Stimulated activated effector memory CD8-positive, alpha-beta T cell treated with anti-CD3 and anti-CD28 coated beads, Interleukin-12 subunit alpha, Interleukin-12 subunit beta, amount 100 ng/mL, for 72 hours (primary cell): ENCODE measurements at regions not wholly inside any gene's neighbourhood (a gene's known extent, or its start where the extent isn't known, plus 50 kb on each side); places are given as distances from the start of the nearest gene placed in this dataset.

Experiments used
- ATAC-seq: fragments of 150-1000 bp; cut with Tn5 transposase; 2 replicates; pipeline ENCODE4 v1.10.0; 2021
- DNase-seq, 2 donors: peaks; one replicate each; pipeline ENCODE4 v3.0.0; 2021 to 2022; ENCODE audit warnings: low spot score in 2 of 2
- H3K27ac Mint-ChIP-seq: one replicate; pipeline ENCODE4 v1.8.0; 2022; ENCODE audit warnings: mild to moderate bottlenecking, mixed read lengths
- H3K36me3 Mint-ChIP-seq: one replicate; pipeline ENCODE4 v1.8.0; 2022; ENCODE audit warnings: mild to moderate bottlenecking, mixed read lengths
- H3K4me1 Mint-ChIP-seq: one replicate; pipeline ENCODE4 v1.8.0; 2022; ENCODE audit warnings: mixed read lengths
- H3K4me3 Mint-ChIP-seq: one replicate; pipeline ENCODE4 v1.8.0; 2022; ENCODE audit warnings: mild to moderate bottlenecking, mixed read lengths
- H3K9me3 Mint-ChIP-seq: one replicate; pipeline ENCODE4 v1.8.0; 2022; ENCODE audit warnings: mixed read lengths

DNA sequence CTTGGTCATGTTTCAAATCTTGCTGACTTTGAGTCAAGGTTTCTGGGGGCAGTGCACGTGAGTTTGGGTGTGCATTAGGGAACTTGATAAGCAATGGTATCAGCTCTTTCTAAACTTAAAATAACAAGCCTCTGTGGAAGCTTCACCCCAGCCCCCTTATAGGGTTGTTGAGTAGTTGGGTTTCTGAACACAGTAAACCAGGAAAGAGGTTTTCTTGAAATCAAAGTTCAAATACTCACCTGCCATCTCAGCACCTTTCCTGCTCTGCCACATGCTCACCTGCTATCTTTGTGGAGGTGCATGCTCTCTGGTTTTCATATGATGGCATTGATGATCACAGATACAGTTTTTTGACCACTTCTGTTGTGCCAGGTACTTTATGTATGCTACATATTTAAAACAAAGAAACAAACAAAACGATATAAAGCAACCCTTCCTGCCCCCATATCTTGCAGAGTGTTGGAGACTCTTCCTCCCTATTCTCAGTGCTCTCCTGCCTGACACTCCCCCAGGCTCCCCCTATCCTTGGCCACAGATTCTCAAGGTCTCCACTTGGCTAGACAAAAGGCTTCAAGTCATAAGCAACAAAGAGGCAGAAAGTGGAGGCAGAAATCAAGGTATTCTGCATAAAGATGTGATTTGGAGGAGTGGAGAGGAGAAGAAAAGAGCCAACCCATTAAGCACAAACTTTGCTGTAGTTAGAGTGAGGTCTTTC is 360.6 kb downstream of the CYRIA start:
- ATAC-seq: no peak
- no peak for DNase-seq
- H3K4me1 Mint-ChIP-seq: peaks cover 6% of the 10 kb centered on the region
- H3K36me3 Mint-ChIP-seq: no peaks in the 10 kb centered on the region
- no peak overlapping the region for H3K4me3 Mint-ChIP-seq
- H3K9me3 Mint-ChIP-seq: peaks cover 12% of the 10 kb centered on the region
- H3K27ac Mint-ChIP-seq: no peak overlapping the region

GRCh38 chr2:16303761-16304160 is 361.9 kb downstream of the CYRIA start:
- peaks cover 12% of the 10 kb centered on the region for H3K9me3 Mint-ChIP-seq
- no peak overlapping the region for H3K27ac Mint-ChIP-seq
- ATAC-seq (no peak), DNase-seq (no peak)
- peaks cover 6% of the 10 kb centered on the region for H3K4me1 Mint-ChIP-seq
- no peak overlapping the region for H3K4me3 Mint-ChIP-seq
- H3K36me3 Mint-ChIP-seq: no peaks in the 10 kb centered on the region

DNA sequence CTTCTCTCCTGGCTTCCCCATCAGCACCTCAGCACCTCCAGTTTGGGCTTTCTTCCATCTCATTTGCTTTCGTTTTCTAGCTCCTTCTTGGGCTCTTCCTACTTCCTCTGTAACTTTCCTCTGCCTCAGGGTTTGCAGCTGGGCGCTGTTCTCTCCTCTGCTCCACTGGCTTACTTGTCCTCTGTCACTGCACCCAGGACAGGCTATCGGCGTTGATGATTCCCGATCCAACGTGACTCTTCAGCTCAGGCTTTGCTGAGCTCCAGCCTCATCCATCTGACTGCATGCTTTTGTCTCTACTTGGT is 362.4 kb downstream of the CYRIA start:
- Mint-ChIP-seq H3K4me1 (peaks cover 6% of the 10 kb centered on the region), H3K27ac (no peak overlapping the region), H3K4me3 (no peak overlapping the region), H3K9me3 (peaks cover 12% of the 10 kb centered on the region), H3K36me3 (no peaks in the 10 kb centered on the region)
- DNase-seq (no peak), ATAC-seq (no peak)

DNA sequence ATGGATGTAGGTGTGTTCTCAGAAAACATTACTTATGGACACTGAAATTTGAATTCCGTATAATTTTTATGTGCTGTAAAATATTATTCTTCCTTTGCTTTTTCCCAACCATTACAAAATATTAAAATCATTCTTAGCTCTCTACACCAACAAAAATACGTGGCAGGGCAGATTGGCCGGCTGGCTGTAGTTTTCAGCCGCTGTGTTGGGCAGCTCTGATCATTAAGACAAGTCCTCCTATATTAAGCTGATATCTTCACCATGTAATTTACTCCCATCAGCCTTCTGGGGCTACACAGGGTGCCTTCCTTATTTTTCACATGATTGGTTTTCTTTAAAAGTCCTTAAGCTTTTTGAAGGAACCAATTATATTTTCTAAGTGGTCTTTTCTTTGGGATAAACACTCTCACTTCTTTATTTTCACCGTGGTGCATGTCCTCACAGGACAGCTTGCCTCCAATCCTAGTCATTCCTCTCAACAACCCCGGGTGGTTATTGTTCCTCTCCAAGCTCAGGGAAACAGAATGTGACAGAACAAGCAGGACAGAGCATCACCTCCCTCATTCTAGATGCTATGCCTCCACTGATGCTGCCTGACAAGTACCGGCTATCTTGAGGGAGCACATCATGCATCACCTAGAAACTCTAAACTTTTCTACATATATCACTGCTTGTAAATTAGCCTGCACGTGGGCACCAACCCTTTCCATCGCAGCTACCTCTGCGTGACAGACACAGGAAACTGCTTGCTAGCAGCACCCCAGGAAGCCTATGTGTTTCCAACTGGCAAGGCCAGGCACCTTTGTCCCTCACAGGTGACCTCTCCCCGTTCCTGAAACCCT is 362.3 kb downstream of the MYCN start:
- Mint-ChIP-seq H3K9me3 (peaks cover 12% of the 10 kb centered on the region), H3K27ac (no peak overlapping the region), H3K36me3 (no peaks in the 10 kb centered on the region), H3K4me1 (peaks cover 6% of the 10 kb centered on the region), H3K4me3 (no peak overlapping the region)
- ATAC-seq: no peak
- DNase-seq: no peak

DNA sequence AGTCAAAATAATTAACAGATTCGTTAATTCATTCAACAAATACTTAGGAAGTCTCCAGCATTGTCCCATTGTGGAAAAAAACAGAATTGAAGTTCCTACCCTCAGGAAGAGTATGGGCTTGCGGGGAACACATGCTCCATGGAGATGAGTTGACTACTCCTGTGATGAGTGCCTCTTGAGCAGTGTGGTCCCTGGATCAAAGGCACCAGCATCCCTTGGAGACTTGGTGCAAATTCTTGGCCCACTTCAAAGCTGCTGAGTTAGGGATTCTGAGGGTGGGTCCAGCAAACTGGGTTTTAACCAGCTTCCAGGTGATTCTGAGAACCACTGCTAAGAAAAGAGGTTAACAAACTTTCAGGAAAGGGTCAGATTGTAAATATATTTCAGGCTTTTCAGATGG is 361.6 kb downstream of the MYCN start:
- Mint-ChIP-seq H3K4me1 (peaks cover 6% of the 10 kb centered on the region), H3K9me3 (peaks cover 12% of the 10 kb centered on the region), H3K4me3 (no peak overlapping the region), H3K36me3 (no peaks in the 10 kb centered on the region), H3K27ac (no peak overlapping the region)
- DNase-seq (no peak), ATAC-seq (no peak)

GRCh38 chr2:16298866-16299265 is 358.5 kb downstream of the MYCN start:
- Mint-ChIP-seq H3K4me3 (no peak overlapping the region), H3K36me3 (no peaks in the 10 kb centered on the region), H3K4me1 (peaks cover 6% of the 10 kb centered on the region), H3K27ac (no peak overlapping the region), H3K9me3 (peaks cover 13% of the 10 kb centered on the region)
- no peak for DNase-seq
- no peak for ATAC-seq

DNA sequence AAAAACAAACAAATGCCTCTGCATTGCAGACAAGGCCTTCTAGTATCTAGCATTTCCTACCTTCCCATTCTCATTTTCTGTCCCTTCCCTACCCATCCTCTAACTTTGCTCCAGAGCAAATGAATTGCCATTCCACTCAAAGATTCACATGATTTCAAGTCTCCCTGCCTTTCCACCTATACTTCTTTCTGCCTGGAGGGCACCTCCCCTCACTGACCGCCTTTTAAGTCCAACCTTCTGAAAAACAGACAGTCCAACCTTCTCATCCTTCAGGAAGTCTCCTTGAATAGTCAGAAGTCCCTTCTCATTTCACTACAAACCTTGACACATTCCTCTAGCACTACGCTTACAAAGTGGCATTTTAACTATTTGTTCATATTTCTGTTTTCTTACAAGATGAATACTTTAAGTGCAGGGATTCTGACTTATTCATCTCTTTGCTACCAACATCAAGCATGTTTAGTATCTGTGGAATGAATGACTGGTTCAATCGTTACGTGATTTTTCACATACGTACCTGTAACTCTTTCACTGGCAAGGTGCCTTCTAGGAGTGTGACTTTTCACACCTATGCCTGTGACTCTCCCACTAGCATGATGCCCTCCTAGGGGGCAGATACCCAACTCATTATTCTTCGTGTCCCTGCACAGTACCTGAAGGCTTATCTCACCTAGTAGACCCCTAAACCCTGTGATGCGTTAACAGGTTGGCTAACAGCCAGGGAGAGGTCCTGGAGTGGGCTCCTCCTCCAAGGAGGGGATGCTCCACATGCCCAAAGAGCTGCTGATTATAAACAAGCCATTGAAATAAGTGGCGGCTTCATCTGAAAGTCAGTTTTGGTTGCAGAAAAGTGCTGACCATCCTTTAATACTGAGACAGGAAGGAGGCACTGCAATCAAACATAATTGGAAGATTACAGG is 356.2 kb downstream of the MYCN start:
- Mint-ChIP-seq H3K4me1 (no peaks in the 10 kb centered on the region), H3K36me3 (no peaks in the 10 kb centered on the region)

DNA sequence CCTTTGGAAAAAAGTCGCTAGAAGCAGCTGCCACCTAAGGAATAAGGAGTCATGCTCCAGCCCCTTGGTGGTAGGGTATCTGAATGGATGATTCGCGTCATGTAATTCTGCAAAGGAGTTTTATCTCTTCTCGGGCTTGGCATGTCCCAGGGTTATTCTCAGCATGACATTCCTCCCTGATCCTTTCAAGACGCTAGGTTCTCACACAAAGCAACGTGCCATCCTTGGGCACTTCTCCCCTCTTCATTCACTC is 355.6 kb downstream of the MYCN start:
- Mint-ChIP-seq H3K36me3 (no peaks in the 10 kb centered on the region), H3K27ac (no peak overlapping the region), H3K4me1 (no peaks in the 10 kb centered on the region), H3K4me3 (no peak overlapping the region), H3K9me3 (peaks cover 9% of the 10 kb centered on the region)
- no peak for DNase-seq
- no peak for ATAC-seq

More for the DNA sequence above, 356.2 kb downstream of the MYCN start:
- ATAC-seq (no peak), DNase-seq (no peak)
- peaks cover 9% of the 10 kb centered on the region for H3K9me3 Mint-ChIP-seq
- H3K27ac Mint-ChIP-seq: no peak overlapping the region
- H3K4me3 Mint-ChIP-seq: no peak overlapping the region

GRCh38 chr2:16294791-16295190 is 354.4 kb downstream of the MYCN start:
- no peak overlapping the region for H3K27ac Mint-ChIP-seq
- H3K4me1 Mint-ChIP-seq: no peaks in the 10 kb centered on the region
- H3K36me3 Mint-ChIP-seq: no peaks in the 10 kb centered on the region

DNA sequence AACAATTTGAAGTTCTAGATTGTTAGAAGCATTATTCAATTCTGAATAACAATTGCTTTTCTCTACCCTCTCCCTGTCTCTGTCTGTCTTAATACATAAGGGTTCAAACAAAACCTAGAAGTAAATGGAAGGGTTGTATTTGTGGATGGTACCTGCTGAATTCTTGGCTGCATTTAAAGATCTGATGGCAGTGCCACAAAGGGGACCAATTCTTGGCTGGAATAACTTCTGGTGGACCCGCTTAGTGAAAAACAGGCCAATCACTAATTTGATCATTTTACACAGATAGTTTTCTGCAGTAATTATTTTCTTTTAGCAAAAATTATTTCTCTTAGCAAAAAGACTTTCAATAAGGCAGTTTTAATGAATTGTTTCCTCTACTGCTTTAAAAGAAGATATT is 353.5 kb downstream of the MYCN start:
- no peak for DNase-seq
- Mint-ChIP-seq H3K4me1 (no peaks in the 10 kb centered on the region), H3K9me3 (peaks cover 9% of the 10 kb centered on the region), H3K36me3 (no peaks in the 10 kb centered on the region), H3K4me3 (no peak overlapping the region), H3K27ac (no peak overlapping the region)
- ATAC-seq: no peak

More at GRCh38 chr2:16294791-16295190, 354.4 kb downstream of the MYCN start:
- no peak overlapping the region for H3K4me3 Mint-ChIP-seq
- H3K9me3 Mint-ChIP-seq: peaks cover 9% of the 10 kb centered on the region
- ATAC-seq (no peak), DNase-seq (no peak)

- no peak for DNase-seq
- H3K27ac Mint-ChIP-seq: no peak overlapping the region
- H3K9me3 Mint-ChIP-seq: peaks cover 9% of the 10 kb centered on the region
- H3K36me3 Mint-ChIP-seq: no peaks in the 10 kb centered on the region
- no peak overlapping the region for H3K4me3 Mint-ChIP-seq
- no peaks in the 10 kb centered on the region for H3K4me1 Mint-ChIP-seq
- no peak for ATAC-seq
These were observed 353.0 kb downstream of the MYCN start for GRCh38 chr2:16293398-16293797.

GRCh38 chr2:16291731-16292550 is 351.6 kb downstream of the MYCN start:
- ATAC-seq (no peak), DNase-seq (no peak)
- Mint-ChIP-seq H3K4me3 (no peak overlapping the region), H3K4me1 (no peaks in the 10 kb centered on the region), H3K36me3 (no peaks in the 10 kb centered on the region), H3K9me3 (peaks cover 9% of the 10 kb centered on the region), H3K27ac (no peak overlapping the region)

- Mint-ChIP-seq H3K9me3 (peaks cover 6% of the 10 kb centered on the region), H3K27ac (no peak overlapping the region), H3K4me1 (no peaks in the 10 kb centered on the region), H3K4me3 (no peak overlapping the region), H3K36me3 (no peaks in the 10 kb centered on the region)
- DNase-seq: no peak
- ATAC-seq: no peak
These were observed 350.9 kb downstream of the MYCN start for GRCh38 chr2:16291226-16291625.

DNA sequence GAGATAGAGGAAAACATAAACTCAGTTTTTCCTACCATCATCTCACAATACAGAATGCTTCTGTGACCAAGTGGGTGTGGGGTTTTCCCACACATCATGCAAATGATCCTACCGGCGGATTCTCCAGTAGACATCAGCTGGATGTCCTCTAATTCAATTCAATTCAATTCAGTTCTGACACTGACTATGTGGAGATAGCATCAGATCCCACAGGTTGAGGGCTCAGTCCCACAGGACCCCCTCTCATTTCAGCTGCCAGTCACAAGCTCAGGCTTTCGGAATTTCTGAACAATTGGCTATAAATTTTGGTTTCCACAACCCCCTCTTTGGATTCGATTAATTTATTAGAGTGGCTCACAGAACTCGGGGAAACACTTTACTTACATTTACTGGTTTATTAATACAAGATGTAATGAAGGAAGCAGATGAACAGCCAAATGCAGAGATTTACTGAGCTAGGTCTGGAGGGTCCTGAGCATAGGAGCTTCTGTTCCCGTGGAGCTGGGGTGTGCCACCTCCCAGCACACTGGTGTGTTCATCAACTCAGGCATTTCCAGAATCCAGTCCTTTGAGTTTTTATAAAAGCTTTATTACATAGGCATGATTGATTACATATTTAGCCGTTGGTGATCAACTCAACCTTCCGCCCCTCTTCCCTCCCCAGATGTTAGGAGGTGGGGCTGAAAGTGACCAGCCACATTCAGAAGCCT is 350.1 kb downstream of the MYCN start:
- Mint-ChIP-seq H3K27ac (no peak overlapping the region), H3K36me3 (no peaks in the 10 kb centered on the region), H3K4me1 (no peaks in the 10 kb centered on the region), H3K4me3 (no peak overlapping the region), H3K9me3 (peaks cover 5% of the 10 kb centered on the region)
- no peak for DNase-seq
- no peak for ATAC-seq
